GM10248 (cell line): ENCODE measurements at regions not wholly inside any gene's neighbourhood (a gene's known extent, or its start where the extent isn't known, plus 50 kb on each side); places are given as distances from the start of the nearest gene placed in this dataset.
"Not testable (repeated sequence)": the region's sequence is repeated elsewhere in the genome, so short reads cannot be mapped to it uniquely, and the experiment has no call there.

Experiments
- CTCF ChIA-PET: fragments of 300-600 bp; sonication (Branson Sonifier 250); formaldehyde crosslinking; extraction: SDS; loops from one replicate; lab custom pipeline; 2021; ENCODE audit warnings: antibody characterized with exemption; lab: Yijun Ruan, JAX
- POLR2A ChIA-PET: fragments of 350-650 bp; sonication (Branson Sonifier 250); formaldehyde crosslinking; extraction: SDS; loops from one replicate; lab custom pipeline; 2020; ENCODE audit warnings: antibody characterized with exemption; lab: Yijun Ruan, JAX
- DNase-seq: peaks from one replicate; pipeline ENCODE4 v3.0.0; 2012; ENCODE audit errors: extremely low spot score
- TF ChIP-seq, protein P1 (sequence below): IDR thresholded peaks from 2 replicates; pipeline ENCODE4 v1.5.1; 2012; ENCODE audit warnings: mild to moderate bottlenecking, low read depth; ENCODE audit errors: extremely low read depth, missing control alignments, control extremely low read depth

DNA sequence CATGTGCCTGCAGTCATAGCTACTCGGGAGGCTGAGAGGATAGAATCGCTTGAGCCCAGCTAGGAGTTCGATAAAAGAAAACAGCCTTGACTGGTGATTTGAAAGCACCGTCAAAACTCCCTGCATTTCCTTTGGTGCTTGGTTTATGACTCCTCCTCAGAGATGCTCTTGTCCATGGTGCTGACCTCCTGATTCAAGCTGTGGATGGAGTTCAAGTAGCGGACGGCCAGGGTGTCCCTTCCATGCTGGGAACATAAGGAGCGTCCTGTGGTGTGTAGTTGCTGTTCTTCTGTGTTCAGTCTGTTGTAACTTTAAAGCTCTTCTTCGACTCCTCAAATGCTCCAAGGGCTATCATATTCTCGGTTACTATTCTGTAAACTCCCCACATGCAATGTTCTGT, 382.5 kb upstream of the KIAA1217 start:
- ChIA-PET POLR2A (no interaction called here), CTCF (no interaction called here)
- TF ChIP-seq, protein P1, sequence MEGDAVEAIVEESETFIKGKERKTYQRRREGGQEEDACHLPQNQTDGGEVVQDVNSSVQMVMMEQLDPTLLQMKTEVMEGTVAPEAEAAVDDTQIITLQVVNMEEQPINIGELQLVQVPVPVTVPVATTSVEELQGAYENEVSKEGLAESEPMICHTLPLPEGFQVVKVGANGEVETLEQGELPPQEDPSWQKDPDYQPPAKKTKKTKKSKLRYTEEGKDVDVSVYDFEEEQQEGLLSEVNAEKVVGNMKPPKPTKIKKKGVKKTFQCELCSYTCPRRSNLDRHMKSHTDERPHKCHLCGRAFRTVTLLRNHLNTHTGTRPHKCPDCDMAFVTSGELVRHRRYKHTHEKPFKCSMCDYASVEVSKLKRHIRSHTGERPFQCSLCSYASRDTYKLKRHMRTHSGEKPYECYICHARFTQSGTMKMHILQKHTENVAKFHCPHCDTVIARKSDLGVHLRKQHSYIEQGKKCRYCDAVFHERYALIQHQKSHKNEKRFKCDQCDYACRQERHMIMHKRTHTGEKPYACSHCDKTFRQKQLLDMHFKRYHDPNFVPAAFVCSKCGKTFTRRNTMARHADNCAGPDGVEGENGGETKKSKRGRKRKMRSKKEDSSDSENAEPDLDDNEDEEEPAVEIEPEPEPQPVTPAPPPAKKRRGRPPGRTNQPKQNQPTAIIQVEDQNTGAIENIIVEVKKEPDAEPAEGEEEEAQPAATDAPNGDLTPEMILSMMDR = no peak
- DNase-seq = no peak

GRCh38 chr10:23829556-23829955, 379.4 kb upstream of the KIAA1217 start:
- CTCF ChIA-PET = interaction anchor here (1.2 to 2.4 kb wide), 2 partner anchors 10 to 23 kb away, joined by 3 to 6 read pairs; no protein-coding TSS in a partner anchor
- POLR2A ChIA-PET = no interaction called here
- no peak for DNase-seq
- TF ChIP-seq, protein P1 = no peak

GRCh38 chr10:23834091-23834490, 374.8 kb upstream of the KIAA1217 start:
- CTCF ChIA-PET = no interaction called here
- POLR2A ChIA-PET = no interaction called here
- TF ChIP-seq, protein P1 = no peak

DNA sequence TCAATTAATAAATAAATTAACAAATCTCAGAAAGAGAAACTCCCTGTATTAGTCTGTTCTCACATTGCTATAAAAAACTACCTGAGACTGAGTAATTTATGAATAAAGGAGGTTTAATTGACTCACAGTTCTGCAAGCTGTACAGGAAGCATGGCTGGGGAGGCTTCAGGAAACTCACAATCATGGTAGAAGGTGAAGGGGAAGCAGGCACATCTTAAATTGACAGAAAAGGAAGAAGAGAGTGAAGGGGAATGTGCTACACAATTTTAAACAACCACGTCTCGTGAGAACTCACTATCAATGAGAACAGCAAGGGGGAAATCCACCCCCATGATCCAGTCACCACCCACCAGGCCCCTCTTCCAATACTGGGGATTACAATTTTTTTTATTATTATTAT, 358.3 kb upstream of the KIAA1217 start:
- POLR2A ChIA-PET = no interaction called here
- DNase-seq = no peak
- TF ChIP-seq, protein P1 = no peak
- CTCF ChIA-PET = no interaction called here

More at GRCh38 chr10:23834091-23834490, 374.8 kb upstream of the KIAA1217 start:
- no peak for DNase-seq

DNA sequence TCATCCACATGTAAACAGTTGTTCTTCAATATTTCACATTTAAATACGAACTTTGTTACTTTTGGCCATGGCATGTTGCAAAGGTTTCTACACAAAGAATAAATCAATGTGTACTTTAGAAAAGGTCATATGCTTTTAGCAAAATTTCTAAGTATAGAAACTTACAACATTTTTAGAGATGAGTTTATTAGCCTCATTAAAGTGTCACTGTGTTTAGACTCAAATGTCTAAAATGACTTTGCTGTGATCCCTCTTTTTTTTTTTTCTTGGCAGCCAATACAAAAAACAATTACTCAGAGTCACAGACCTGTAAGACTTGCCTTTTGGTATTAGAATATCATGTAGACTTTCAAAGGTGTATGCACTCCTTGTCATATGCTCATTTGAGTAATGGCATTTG, 349.3 kb upstream of the KIAA1217 start:
- ChIA-PET POLR2A (no interaction called here), CTCF (no interaction called here)

DNA sequence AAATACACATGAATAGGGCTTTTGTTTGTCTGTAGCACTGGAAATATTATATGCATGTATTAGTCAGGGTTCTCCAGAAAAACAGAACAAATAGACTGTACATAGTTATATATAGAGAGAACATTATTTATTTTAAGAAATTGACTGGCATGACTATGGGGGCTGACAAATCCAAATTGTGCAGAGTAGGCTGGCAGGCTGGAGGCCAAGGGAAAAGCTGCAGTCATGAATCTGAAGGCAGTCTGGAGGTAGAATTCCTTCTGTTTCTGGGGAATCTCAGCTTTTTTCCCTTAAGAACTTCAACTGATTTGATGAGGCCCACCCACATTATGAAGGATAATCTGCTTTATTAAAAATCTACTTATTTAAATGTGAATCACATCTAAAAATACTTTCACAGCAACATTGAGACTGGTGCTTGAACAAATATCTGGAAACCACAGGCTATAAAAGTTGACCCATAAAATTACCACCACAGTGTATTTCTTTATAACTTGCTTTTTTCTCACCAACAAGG, 344.2 kb upstream of the KIAA1217 start:
- ChIA-PET CTCF (no interaction called here), POLR2A (no interaction called here)
- TF ChIP-seq, protein P1 = no peak
- no peak for DNase-seq

More for the DNA sequence above, 349.3 kb upstream of the KIAA1217 start:
- TF ChIP-seq, protein P1 = no peak
- no peak for DNase-seq

GRCh38 chr10:23866985-23867384, 342.0 kb upstream of the KIAA1217 start:
- DNase-seq, CTCF ChIA-PET, POLR2A ChIA-PET: not testable (repeated sequence)
